Activated CD8-positive, alpha-beta memory T cell treated with anti-CD3 and anti-CD28 coated beads, Interleukin-2, amount 50 U/mL, for 24 hours (primary cell): ENCODE measurements at regions not wholly inside any gene's neighbourhood (a gene's known extent, or its start where the extent isn't known, plus 50 kb on each side); places are given as distances from the start of the nearest gene placed in this dataset.

Experiments used
- DNase-seq: peaks from one replicate; pipeline ENCODE4 v3.0.0-alpha.2; 2020; ENCODE audit errors: extremely low read depth

- DNase-seq = no peak
Observed at GRCh38 chr12:116456330-116457082, 102.7 kb upstream of the MAP1LC3B2 start.

DNA sequence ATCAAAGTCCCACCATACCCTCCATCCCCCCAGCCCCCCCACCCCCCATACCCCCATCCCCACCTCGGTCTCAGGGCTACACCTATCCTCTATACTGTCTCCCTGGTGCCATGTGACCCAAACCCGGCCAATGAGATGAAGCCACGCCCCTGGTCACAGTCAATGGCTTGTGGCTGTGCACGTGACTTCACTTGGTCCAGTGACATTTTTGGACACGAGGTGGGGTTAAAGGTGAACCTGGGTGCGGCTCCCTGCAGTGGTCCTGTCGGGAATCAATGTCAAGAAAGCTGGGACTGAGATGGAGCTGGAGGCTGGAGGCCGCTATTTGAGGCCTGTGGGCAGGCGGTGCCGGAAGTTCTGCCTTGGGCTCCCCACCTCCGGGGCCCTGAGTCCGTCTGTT, 100.7 kb upstream of the MAP1LC3B2 start:
- DNase-seq = no peak

DNA sequence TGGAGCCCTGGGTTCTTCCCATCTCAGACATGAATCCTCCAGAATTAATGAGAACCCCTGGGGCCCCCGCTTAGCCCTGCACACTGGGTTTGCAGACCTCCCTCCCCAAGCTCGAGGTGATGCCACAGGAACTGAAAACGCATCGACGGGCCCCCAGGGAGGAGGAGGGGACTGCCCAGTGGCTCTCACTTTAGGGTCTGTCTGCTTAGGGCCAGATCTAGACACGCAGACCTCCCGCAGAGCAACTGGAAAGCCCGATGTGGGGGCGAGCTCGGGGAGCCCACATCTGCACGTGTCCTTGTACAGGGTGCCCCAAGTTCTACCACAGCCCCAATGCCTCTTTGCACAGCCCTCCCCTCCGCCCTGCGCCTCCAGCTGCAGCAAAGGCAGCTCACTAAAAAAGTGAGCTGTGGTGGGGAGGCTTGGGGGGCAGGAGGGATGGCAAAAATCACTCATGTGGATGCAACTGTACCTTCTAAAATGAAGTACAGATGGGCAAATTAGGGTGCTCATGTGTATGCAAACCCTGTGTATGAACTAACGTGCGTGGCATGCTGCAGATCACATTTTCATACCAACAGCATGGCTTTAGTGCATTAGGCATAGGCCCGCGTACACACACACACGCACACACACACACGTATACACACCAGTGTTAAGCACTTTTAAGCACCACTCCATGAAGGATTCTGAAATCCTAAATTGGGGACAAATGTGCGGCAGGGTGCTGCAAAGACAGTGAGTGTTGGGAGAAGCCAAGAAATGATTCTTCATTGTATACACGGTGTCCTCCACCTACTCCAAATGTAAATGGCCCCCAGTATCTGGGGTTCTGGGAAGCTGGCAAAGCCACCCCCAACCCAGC, 99.9 kb upstream of the MAP1LC3B2 start:
- DNase-seq = no peak

- no peak for DNase-seq
Observed at GRCh38 chr12:116459916-116460663, 99.1 kb upstream of the MAP1LC3B2 start.

DNA sequence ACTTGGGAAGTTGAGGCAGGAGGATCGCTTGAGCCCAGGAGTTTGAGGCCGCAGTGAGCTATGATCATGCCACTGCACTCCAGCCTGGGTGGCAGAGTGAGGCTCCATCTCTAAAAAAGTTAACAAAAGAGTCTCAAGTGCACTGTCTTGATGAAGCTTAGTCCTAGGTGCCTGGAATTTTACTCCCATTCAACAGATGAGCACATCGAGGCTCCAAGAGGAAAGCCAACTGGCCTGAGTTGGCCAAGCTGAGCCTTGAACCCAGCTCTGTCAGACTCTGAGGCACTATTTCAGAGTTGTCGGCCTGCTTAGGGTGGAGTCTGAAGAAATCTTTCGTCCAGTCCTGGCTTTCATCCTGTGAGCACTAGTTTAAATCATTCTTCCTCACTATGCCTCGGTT, 98.1 kb upstream of the MAP1LC3B2 start:
- no peak for DNase-seq

- DNase-seq = no peak
Observed at GRCh38 chr12:116463366-116463765, 95.8 kb upstream of the MAP1LC3B2 start.

DNA sequence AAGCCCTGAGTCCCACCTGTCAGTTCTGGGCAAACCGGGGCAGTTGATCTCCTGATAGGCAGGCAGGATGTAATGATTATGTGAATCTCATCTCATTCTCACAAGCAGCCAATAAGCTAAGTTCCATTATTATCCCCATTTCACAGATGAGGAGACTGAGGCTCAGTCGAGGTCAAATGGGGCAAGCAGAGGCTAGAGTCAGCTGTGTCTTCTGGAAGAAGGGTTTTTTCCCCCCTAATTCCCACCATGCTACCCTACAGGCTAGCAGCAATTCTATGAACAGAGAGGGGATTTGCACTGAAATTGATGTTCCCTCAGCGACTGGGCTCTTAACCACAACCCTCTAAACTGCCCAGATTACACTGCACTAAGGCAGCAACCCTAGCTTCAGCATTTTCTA, 93.8 kb upstream of the MAP1LC3B2 start:
- DNase-seq = no peak

DNA sequence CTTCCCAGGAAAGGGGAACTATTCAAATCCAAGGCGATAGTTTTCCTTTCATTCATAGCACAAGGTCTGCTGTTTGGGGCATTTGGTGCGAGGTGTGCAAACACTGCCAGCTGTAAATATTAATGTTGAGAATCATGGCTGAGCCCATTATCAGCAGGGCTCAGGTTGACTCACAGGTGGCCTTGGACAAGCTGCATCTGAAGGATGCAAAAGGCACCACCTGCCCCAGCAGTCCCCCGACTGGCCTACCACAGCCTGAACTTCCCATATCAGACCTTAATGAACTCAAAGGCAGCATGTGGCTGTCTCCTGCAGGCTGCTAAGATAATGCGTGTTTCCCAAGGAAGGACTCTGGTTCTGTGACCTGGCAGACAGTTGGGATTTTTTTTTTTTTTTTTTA, 93.3 kb upstream of the MAP1LC3B2 start:
- no peak for DNase-seq

- no peak for DNase-seq
Observed at GRCh38 chr12:116466536-116466935, 92.6 kb upstream of the MAP1LC3B2 start.

DNA sequence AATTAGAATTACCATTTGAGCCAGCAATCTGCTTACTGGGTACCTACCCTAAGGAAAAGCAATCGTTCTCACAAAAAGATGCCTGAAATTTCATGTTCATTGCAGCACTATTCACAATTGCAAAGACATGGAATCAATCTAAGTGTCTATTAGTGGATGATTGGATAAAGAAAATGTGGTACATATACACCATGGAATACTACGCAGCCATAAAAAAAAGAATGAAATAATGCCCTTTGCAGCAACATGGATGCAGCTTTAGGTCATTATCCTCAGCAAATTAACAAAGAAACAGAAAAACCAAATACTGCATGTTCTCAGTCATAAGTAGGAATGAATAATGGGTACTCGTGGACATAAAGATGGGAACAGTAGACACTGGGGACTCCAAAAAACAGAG, 89.8 kb upstream of the MAP1LC3B2 start:
- no peak for DNase-seq

DNA sequence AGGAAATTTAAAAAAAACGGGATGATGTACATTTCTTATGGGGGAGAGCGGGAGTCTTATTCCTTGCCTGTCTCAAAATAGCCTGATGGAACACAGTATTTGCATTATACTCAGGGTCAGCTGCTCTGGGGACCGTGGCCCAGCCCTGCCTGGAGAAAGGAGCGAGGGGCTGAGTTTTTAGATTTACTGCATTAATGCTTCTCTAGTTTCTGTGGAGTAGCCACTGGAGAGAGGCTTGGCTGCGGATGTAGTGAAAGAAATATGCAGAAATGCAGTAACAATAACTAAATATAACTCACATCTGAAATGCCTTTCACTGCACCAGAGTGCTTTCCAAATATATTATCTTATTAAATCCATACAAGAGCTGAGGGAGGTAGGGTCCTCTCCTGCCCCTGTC, 87.6 kb upstream of the MAP1LC3B2 start:
- DNase-seq = no peak

- no peak for DNase-seq
Observed at GRCh38 chr12:116472193-116472592, 87.0 kb upstream of the MAP1LC3B2 start.

DNA sequence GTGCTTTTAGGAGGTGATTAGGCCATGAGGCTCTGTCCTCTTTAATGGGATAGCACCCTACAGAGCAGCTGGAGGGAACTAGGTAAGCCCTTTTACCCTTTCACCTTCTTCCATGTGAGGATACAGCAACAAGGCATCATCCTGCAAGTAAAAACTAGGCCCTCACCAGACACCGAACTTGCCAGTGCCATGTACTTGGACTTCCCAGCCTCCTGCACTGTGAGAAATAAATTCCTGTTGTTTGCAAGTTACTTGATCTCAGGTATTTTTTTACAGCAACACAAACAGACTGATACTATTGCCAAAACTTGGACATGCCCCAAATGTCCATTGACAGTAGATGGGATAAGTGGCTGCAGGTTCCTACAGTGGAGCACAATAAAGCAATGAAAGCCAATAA, 85.8 kb upstream of the MAP1LC3B2 start:
- no peak for DNase-seq

DNA sequence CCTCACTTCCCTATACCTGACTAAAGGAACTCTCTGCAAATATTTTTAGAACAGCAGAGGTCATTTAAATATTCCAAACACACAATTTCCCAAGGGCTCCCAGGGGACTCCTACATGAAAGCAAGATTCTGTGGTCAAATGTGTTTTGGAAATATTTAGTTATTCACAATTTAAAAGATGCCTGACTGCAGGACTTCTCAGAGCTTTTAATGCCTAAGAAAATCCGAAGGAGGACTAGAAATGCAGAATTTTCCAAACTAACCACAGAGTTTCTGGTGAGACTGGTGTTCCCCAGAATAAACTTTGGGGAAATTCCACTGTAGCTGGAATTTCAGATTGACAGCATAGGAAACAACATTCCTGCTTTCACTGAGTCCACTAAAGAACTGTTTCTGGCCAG, 84.8 kb upstream of the MAP1LC3B2 start:
- no peak for DNase-seq

- DNase-seq = no peak
Observed at GRCh38 chr12:116474899-116475298, 84.3 kb upstream of the MAP1LC3B2 start.

DNA sequence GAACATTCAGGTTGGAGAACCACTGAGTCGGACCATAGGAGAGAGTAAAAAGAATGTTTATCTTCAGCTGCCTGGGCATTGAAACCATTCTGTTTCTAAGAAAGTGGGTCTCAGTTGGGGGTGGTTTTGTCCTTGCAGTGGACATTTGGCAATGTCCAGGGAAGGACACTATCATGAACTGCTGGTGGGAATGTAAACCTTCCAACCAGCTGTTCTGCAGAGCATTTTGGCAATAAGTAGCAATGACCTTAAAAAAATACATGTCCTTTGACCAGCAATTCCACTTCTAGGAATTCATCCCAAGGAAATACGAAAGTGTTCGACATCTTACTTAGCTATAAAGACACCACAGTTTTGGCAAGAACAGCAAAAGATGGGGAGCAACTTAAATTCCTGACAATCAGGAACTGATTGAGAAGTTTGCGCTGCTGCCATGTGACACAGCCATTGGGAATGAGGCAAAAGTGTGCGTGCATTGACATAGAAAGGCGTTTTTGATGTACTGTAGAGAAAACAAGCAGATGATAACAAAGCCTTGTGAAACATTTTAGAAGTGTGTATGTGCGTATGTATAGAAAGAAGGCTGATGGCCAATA, 82.9 kb upstream of the MAP1LC3B2 start:
- no peak for DNase-seq

GRCh38 chr12:116478243-116478773, 80.9 kb upstream of the MAP1LC3B2 start:
- DNase-seq = no peak

DNA sequence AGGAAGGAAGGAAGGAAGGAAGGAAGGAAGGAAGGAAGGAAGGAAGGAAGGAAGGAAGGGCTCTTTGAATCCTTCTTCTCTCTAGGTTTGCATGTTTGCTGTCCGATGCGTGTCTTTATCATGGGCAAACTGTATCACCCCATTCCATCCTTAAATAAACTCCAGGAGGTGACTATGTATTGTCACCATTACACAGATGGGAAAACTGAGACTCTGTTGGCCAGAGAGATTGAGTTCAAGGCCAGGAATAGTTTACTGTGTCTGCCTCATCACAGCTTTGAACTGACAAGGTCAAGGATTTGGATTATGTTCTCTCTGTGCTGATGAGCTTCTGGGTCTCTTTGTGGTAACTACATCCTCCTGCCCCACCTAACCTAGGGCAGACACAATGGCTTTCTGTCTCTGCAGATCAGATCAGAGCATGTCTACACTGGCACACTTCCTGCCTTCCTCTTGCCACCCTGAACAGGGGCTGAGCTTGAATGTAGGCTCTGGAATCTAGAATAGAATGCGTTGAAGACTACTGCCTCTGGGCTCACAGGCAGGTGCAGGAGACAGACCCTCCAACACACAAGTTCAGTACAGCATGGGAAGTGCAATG, 78.9 kb upstream of the MAP1LC3B2 start:
- DNase-seq = no peak

GRCh38 chr12:116481726-116482125, 77.5 kb upstream of the MAP1LC3B2 start:
- DNase-seq = no peak

- no peak for DNase-seq
Observed at GRCh38 chr12:116482179-116482578, 77.0 kb upstream of the MAP1LC3B2 start.

DNA sequence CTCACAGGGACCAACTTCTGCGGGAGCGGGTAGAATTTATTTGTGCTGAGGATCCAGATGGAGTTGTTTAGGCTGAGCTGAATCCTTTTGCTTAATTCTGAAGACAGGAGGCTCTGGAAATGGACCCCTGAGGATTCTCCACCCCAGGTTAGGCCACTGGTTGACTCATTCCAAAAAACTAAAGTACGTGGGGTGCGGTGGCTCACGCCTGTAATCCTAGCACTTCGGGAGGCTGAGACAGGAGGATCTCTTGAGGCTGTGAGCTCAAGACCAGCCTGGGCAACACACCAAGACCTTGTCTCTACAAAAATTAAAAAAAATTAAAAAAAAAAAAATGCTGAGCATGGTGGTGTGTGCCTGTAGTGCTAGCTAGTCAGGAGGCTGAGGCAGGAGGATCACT, 76.3 kb upstream of the MAP1LC3B2 start:
- DNase-seq = no peak
